Activated CD8-positive, alpha-beta memory T cell treated with anti-CD3 and anti-CD28 coated beads, Interleukin-2, amount 50 U/mL, for 4 hours (primary cell): ENCODE measurements at regions not wholly inside any gene's neighbourhood (a gene's known extent, or its start where the extent isn't known, plus 50 kb on each side); places are given as distances from the start of the nearest gene placed in this dataset.

Experiments used
- DNase-seq: peaks from one replicate; pipeline ENCODE4 v3.0.0-alpha.2; 2020

GRCh38 chr13:109500146-109500773 is 286.1 kb downstream of the IRS2 start:
- DNase-seq, result no peak

DNA sequence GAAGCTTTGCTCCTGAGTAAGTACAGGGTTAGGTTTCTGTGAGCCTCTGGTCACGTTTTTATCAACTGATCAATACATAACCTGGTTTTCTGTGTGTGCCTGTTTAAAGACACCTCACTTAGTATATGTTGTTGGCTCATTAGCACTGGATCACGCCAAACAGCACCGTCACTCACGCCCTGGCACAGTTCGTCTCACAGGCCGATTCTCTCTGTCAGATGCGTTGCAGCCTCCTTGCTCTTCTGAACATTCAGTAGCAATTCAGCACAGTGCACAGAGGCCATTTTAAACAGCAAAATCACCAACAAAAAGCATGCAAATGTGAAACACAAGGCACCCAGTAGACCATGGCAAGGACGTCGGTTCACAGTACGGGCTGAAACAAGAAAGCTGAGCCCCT is 288.5 kb downstream of the IRS2 start:
- no peak for DNase-seq

GRCh38 chr13:109496216-109496615 is 290.2 kb downstream of the IRS2 start:
- no peak for DNase-seq

DNA sequence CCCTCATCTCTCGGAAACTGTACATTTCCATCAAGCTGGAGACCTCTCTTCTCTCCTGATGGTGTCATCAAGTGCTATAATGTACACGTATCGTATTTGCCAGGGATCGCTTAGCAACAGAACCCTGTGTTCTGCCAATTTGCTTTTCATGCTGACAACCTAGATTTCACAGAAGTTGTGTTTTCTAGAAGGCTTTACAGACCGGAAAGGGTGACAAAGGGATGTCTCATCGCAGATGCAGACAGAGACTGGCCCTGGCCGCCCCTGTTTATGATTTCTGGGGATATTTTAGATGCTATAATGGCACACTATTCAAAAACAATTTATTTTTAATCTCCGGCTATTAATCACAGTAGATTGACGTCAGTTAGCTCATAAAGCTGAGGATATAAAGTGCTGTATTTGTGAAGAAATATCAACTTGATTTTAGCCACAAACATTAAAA is 291.4 kb downstream of the IRS2 start:
- no peak for DNase-seq

DNA sequence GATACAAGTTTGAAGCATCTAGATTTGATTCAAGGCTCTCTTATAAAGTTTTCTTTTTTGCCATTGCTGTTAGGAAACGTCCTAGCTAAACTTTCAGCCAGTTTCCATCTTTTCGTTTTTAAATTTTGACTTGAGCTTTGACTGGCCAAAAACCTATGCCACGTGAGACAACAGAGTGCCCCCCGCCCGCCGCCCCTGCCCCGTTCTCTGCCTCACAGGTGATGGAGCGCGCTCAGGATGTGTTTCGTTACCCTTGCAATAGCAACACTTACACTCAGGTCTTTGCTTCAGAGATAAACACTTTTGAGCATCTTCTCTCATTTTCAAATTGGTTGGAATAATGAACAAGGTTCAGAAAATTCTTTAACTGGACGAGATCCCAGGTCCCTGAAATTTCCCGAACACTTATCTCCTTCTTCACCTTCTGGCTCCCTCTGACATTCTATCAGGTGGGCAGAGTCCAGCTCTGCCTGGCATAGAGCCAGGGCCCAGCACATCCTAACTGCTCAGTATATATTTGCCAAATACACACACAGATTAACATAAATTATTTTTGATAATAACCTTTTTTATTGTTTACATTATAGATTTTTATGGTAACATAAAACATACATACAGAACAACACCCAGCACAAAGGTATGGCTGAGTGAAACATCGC is 301.1 kb downstream of the IRS2 start:
- DNase-seq, result no peak

DNA sequence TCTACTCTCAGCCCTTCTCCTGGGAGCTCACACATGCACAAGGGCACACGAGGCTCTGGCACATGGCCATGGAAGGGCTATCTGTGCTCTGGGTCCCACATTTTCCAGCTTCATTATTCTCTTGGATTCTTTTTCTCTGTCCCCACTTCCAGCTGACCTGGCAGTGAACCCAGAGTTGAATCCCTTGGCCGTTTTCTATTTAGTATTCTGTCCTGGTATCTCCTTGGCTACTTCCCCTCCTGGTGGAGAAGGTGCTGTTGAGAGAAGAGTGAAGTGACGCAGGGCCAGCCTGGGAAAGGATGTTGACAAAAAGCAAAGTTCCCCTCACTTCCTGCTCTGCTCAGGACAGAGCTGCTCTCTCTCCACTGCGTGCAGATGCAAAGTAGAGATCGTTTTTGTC is 303.1 kb downstream of the IRS2 start:
- DNase-seq, result no peak

DNA sequence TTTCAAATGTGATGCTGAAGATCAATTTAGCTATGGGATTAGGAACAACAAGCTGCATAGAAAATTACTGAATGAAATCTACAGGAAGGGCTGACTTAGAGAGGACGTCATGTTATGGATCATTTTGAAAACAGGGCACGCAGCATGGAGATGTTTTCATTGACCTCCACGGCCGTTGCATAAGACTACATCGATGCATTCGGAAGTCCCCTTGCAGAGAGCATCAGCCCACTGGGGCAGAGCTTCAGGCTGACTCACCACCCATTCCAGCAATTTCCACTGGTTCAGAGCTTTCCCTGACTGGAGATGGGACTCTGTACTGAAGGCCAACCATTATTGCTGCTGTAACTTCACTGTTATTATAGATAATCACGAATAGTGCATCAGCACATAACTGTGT is 305.3 kb downstream of the IRS2 start:
- no peak for DNase-seq

- DNase-seq, result no peak
Measured at GRCh38 chr13:109480011-109480955, 306.1 kb downstream of the IRS2 start.

GRCh38 chr13:109479534-109479933 is 306.8 kb downstream of the IRS2 start:
- DNase-seq, result no peak

DNA sequence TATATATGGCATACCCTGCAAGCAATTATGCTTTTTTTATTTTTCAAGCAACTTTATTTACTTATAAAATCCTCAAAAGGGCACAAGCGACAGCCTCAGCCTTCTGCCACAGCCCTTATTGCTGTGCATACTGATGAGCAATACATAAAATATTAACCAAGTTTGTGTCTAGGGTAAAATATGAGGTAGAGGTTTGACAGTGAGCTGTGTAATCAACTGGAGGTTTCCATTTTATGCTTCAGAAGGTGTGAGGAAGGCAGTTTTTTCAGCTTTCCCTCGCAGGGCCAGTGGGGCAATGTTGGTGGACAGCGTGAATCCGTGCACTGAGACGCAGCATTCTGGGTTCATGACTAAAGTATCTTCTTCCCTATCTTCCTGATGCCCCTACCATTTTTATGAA is 310.4 kb downstream of the IRS2 start:
- no peak for DNase-seq

DNA sequence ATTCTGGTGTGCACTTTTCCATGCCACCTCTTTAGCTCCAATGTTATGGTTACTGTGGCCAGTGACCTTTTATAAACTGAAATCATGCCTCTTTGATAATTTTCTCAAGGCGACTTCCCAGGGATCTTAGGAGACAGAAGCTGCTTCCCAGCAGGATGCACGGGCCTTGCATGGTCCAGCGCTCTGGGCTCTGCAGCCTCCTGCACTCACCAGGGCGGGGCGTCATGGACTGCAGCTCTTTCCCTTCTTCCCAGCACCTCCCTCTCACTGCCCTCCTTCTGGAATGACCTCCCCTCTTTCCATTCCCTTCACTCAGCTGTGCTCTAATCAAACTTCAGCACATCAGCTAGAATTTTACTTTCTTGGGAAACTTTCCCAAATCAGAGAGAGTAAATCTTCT is 318.3 kb downstream of the IRS2 start:
- no peak for DNase-seq

DNA sequence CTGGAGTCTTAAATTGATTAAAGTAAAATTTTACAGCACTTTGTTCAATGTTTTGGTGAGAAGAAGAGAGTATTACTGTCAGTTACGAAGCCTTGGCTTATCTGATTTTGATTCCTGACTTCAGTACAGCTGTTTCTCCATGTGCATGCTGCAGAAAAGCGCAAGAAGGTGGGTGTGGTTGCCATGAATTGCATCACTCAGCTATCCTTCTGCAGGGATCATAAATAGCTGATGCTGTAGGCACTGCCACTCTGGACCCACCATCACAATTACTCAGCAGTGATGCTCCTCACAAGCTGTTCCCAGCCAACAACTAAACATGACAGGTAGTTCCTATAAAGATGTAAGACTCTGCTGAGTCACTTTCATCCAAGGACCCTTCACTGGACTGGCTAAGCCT is 321.2 kb downstream of the IRS2 start:
- DNase-seq, result no peak

DNA sequence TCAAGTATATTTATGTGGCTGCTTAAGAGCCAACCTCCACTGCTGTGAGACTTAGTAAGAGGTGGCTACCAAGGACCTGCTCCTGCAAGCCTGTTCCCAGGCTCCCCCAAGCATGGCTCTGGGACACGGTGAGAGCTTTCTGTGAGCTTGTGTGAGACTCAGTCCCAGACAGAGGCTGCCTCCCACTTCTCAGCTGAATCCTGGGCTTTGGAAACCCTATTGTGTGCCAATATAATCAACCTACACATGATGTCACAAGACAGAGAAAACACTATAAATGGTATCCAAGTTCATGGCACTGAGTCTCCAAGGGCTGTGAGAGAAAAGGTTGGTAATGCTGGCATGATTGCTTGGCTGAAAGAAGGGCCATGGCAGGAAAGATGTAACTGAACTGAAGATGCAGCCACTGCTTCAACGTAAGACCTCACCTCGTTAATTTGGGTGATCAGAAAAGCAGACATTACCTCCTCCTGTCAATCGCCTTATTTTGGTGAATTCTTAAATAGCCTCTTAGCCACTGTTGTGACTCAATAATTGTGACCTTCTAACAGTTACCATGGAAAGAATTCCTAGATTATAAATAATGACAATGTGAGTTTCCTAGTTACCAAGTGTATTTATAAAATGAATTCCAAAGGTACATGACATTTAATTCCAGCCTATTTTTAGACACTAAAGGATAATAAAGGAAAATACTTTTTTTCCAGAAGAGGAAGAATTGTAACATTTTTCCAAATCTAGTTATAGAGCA is 332.0 kb downstream of the IRS2 start:
- DNase-seq, result no peak

DNA sequence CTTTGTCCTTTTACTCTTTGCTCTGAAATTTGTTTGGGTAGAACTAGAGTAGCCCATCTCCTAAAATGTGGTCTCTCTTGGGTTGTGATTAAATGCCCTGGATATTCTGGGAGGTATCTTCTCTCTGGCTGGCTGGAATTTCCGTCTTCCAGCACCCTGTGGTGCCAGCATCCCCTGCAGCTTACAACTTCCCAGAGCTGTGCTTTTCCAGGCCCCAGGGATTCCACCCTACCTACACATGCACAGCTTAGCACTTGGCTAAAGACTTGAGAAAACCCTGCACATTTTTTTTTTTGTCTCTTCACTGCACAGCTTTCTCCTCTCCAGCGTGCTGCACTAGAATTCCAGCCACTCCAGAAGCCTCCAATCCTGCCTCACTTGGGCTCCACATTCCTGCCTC is 334.7 kb downstream of the IRS2 start:
- DNase-seq, result no peak

DNA sequence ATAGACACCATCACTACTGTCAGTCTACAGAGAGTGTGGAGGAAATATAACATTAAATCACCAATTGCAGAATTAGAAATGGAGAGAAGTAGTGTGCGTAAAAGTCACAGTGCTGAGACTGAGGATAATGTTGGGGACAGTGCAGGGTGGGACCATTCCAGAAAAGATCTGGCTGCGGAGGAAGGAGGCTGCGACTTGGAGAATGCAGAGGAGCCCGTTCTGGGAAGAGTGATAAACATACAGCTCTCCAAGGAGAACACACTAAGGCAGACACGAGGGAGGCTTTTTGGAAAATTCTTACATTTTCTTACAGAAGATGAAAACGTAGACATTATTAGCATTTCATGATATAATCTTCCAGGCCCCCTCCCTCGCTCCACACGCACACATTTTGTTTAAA is 337.8 kb downstream of the IRS2 start:
- no peak for DNase-seq

GRCh38 chr13:109447667-109448066 is 338.7 kb downstream of the IRS2 start:
- DNase-seq, result no peak

DNA sequence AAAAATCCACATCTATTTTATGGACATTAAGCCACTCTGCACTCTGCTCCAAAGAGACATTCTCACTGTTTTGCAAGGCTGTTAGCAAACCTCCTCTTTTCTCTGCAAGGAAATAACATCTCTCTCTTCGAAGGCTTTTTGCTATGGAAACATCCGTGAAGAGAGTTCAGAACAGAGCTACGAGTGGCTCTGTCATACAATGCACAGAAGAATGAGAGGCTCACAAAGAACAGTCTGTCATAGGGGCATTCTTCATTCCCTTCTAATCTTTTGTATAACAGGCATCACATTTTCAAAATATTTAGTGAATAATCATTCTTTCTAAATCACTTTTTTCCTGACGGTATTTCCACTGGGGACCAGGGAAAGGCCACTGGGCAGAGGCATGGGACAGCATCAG is 346.1 kb downstream of the IRS2 start:
- DNase-seq, result no peak

DNA sequence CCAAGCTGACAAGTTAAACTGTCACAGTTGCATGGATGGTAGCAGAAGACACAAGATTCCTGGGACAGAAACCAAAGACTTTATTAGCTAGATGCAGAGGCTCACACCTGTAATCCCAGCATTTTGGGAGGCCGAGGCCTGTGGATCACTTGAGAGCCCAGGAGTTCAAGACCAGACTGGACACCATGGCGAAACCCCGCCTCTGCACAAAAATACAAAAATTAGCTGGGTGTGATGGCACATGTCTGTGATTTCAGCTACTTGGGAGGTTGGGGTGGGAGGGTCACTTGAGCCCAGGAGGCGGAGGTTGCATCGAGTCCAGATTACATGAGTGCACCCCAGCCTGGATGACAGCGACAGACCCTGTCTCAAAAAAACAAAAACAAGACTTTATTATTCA is 346.6 kb downstream of the IRS2 start:
- no peak for DNase-seq

DNA sequence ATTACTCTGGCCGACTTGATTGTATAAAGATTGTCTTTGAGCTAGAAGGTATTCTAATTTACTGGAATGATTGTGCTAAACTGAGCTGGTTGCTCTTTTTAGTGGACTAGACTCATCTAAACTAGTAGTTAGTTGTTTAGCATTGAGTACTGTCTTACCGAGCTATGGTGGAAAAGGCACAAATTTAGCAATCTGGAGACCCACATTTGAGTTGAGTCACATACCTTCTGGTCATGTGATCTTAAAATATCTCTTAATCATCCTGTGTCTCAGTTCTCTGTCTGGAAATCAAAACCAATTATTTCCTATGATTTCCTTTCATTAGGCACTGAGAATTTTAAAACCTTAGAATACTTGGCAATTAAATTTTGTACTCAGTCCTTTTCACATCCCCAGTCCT is 349.5 kb downstream of the IRS2 start:
- DNase-seq, result no peak

GRCh38 chr13:109436055-109436622 is 350.2 kb downstream of the IRS2 start:
- DNase-seq, result no peak

DNA sequence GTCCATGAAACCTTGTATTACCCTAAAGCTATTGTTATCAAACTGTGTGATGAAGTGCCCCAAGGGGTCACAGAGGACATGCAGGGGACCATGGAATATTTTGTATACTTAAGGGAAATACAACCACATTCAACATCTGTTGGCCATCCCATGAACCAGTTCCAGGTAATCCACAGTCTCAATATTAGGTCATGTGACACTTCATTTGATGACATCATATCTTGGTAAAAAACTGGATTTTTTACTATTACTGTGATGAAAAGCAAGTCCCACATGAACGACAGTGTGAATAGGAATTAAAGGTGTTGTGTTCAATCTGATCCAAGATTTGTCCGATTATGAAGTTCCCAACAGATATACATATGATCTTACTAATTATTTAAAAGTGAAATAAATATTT is 355.2 kb downstream of the IRS2 start:
- DNase-seq, result no peak

DNA sequence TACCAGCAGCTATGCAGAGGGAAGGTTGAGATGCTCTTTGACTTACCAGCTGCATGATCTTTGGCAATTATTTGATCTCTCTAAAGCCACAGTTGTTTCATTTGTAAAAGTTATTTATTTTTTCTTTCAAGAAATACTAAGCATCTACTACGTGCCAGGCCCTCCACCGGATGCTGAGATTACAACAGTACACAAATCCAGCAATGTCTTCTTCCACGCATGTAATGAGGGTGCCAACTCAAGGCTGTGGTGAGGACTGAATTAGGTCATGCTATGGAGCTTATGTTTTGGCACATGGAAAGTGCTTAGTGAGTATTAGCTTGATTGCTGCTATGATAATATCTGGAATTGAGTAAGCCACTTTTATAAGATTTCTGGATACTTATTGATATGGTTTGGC is 358.2 kb downstream of the IRS2 start:
- DNase-seq, result no peak

GRCh38 chr13:109427695-109428094 is 358.7 kb downstream of the IRS2 start:
- no peak for DNase-seq
